GM19023 (cell line): ENCODE measurements at regions not wholly inside any gene's neighbourhood (a gene's known extent, or its start where the extent isn't known, plus 50 kb on each side); places are given as distances from the start of the nearest gene placed in this dataset.
"Not testable (repeated sequence)": the region's sequence is repeated elsewhere in the genome, so short reads cannot be mapped to it uniquely, and the experiment has no call there.

Experiments
- ATAC-seq: cut with Tn5 transposase; IDR thresholded peaks from one replicate; pipeline ENCODE4 v1.9.1; 2021; ENCODE audit warnings: mild to moderate bottlenecking, moderate library complexity; ENCODE audit not compliant: unreplicated experiment

DNA sequence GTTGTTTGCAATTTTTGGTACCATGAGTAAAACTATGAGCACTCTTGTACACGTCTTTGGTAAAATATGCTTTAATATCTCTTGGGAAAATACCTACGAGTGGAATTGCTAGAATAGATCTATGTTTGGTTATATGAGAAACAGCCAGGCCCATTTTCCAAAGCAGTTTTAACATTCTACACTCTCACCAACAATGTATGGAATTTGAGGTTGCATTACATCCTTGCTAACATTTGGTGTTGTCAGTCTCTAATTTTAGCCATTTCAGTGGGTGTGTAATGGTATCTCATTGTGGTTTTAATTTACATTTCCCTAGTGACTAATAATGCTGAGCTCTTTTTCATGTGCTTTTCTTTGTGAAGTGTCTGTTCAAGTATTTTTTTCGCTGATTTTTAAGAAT lies 118.9 kb upstream of the TCF4 start:
- no peak for ATAC-seq

DNA sequence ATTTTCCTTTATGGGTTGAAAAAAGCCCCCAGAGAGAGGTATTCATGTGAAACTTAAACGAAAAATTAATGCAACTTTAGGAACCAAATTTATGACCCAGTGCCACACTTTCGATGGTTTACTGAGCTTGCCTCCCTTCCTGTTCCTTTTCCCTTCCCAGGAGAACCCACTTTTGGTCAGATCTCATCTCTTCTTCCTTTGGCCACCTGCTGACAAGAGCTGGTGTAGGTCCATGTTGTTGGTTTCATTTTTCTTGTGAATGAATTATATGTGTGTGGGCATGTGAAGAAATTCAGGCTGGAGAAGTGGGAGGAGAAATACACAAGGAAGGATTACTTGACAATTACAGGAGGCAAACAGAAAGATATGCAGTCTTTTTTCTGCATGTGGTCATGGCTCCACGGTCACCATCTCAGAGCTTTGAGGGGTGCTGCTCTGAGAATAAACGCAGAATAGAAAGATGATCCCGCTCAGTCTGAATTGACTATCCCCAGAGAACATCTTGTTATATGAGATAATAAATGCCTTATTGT lies 111.3 kb upstream of the TCF4 start:
- no peak for ATAC-seq

DNA sequence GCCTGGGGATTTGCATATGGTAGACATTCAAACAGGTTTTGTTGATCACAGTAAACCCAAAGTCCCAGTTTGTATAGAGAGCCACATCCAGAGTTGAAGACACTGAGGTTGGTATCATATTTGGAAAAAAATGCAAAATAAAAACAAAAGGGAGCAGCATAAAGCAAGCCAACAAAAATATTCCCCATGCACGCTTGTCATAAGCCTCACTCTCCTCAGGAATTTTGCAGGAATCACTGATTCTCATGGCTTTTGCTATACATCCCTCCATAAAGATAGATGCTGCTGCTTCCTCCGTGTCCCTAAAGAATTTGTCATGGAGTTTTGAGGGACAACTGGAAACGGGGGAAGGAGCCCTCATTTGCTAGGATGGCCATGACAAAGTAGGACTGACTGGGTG lies 108.8 kb upstream of the TCF4 start:
- no peak for ATAC-seq

DNA sequence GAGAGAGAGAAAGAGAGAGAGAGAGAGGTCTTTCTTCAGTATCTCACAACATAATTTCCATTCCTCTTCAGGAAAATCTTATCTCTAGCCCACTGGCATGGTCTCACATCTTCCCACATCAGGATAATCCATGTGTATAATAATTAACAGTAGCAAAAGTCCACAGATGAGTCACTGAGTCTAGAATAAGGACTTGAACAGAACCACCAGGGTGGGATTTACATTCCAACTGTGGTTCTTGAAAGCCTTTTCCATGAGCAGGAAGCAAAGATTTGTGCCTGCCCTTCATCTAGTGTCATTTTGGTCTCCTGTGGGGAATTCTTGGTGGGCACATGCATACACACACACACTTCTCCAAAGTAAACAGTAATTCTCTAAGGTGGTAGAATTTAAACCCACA lies 107.1 kb upstream of the TCF4 start:
- no peak for ATAC-seq

DNA sequence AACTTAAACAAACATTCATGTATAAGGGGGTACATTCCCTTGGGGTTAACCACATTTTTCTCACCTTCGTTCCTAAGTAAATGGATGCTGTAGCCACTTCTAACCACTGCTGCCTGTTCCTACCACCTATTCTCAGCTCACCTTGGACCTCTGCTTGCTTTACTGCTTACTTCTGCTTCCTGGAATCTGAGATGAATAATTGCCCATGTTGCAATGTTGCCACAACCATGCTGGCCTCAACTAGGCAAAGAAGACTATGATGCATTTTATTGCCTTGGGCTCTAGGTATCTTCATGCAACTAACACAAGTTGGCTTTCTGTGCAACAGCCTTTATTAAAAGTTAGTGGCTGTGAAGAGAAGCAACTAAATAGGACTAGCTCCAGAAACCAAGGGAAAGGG lies 106.3 kb upstream of the TCF4 start:
- ATAC-seq, result no peak

DNA sequence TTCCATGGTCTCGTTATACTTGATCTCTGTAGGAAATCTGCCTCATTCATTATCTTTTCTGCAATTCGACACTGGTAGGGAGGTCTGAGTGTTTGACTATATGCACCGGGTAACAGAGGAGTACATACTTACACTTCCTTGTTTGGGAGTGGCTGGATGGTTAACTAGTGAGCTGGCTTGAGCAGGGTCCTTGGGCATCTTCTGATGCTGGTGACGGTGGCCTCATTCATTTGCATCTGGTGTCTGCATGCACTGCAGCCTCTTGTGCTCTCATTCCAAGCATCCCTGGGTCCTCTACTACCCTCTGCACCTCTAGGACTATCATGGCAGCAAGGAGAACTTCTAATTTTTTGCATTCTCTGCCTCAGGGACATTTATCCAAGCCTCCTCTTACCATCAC lies 100.0 kb upstream of the TCF4 start:
- ATAC-seq, result no peak

DNA sequence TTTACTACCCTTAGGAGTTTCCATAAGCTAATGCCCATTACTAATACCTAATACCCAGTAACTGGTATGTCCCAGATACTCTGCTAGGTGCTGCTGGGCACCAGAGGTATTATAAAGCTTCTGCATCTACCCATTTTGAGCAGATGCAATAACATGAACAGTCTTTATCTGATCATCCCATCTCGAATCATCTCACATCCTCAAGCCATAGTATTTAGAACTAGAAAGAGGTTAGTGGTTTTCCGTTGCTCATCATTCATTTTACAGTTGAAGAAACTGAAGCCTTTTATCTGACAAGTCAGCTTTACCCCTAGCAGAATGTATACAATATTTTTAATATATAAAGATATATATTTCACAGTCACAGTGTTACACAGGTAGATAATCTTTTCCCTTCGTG lies 99.1 kb upstream of the TCF4 start:
- ATAC-seq, result no peak

DNA sequence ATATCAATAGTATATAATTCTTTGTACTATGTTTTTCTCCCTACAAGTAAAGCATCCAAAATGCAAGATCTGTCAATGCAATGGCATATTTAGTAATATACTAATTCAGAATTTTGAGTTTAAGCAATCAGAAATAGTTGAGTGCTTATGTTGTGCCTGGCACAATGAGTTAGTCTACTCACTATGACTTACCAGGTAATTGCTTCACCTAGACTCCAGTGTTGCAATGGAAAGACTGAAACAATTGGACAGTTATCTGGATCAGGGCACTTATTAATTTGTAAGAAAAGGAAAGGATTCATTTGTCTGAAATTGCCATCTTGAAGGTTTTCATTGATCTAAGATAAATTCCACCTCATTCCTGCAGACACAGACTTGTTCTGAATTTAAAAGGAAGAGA lies 97.6 kb upstream of the TCF4 start:
- ATAC-seq, result no peak

DNA sequence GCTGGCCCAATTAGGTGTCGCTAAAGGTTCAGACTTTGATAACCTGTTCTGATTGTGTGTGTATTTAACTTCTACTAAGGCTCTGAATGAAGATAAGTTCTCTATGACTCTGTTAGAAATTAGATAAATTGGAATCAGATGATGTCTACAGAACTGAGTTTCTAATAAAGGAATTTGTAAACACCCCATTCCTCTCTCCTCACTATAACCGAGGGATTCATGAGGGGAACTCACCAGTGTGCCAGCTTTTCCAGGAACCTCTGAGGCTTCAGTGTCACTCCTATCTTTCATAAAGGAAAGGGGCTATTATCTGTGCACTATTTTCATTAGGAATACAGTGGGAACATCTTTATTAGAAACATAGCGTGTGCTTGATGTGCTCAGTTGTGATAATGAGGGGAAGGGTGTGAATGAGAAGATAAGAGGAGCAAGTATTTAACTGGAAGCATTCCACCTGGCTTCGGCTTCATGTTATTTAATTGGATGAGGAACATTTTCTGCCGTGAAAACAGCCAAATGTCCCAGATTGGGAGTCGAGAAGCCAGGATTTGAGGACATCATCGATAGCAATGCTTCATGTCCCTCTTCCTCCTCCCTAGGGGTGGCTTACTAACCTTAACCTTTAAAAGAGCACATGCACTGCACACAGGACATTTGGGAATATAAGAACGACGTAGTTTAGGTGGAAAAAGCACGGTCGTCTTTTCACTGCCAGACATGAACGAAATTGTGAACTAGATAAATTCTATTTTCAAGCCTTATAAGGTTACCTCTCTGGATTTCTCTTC lies 84.8 kb upstream of the TCF4 start:
- no peak for ATAC-seq

DNA sequence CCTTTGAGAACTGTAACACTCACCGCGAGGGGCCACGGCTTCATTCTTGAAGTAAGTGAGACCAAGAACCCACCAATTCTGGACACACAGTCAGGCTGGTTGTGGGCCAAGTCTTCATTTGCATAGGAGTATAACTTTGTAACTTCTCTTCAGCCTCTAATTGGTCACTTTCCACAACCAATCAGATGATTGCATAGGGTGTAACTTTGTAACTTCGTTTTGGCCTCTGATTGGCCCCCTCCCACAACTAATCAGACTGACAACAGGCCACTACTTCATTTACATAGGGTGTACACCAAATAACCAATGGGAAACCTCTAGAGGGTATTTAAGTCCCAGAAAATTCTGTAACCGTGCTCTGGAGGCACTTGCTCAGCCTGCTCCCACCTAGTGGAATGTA lies 77.5 kb upstream of the TCF4 start:
- ATAC-seq, result no peak

DNA sequence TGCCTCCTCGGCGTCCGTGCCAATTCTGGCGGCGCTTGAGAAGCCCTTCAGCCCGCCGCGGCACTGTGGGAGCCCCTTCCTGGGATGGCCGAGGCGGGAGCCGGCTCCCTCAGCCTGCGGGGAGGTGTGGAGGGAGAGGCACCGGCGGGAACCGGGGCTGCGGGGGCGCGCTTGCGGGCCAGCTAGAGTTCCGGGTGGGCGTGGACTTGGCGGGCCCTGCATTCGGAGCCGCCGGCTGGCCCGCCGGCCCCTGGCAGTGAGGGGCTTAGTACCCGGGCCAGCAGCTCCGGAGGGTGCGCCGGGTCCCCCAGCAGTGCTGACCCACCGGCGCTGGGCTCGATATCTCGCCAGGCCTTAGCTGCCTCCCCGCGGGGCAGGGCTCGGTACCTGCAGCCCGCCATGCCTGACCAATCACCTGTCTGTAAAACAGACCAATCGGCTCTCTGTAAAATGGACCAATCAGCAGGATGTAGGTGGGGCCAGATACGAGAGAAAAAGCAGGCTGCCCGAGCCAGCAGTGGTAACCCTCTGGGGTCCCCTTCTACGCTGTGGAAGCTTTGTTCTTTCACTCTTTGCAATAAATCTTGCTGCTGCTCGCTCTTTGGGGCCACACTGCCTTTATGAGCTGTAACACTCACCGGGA lies 76.9 kb upstream of the TCF4 start:
- not testable (repeated sequence) for ATAC-seq

DNA sequence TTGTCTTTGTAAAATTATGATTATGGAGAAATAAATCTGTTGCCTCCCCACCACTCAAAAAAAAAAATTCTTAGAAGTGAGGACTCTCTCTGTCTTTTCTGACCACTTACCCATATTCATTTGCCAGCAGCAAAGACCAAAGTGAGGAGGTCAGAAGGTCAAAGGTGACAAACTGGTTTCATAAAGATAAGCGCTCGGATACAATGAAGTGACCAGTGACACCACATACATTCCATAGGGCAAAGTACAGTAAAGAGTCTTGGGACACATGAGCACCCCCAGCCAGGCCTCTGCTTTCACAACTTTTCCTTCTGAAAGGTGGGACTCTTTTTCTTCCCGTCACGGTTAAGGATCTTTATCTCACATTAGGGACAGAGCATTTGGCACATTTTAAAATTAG lies 75.9 kb upstream of the TCF4 start:
- ATAC-seq, result no peak

DNA sequence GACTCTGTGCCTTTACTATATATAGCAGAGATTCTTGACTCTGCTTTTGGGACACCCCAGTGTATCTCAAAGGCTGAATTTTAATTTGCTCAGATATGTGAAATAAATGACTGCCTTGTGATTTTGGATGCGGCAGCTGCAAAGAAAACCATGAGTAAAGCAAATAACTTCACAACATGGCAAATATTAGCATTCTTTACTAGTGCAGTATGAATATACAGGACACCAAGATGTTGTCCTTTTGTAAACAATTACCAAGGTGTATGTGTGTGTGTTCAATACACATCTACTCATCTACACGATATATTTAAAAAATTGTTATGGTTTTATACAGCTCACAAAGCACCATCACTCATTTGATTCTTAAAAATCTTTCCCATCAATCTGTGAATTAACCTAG lies 70.6 kb upstream of the TCF4 start:
- no peak for ATAC-seq

DNA sequence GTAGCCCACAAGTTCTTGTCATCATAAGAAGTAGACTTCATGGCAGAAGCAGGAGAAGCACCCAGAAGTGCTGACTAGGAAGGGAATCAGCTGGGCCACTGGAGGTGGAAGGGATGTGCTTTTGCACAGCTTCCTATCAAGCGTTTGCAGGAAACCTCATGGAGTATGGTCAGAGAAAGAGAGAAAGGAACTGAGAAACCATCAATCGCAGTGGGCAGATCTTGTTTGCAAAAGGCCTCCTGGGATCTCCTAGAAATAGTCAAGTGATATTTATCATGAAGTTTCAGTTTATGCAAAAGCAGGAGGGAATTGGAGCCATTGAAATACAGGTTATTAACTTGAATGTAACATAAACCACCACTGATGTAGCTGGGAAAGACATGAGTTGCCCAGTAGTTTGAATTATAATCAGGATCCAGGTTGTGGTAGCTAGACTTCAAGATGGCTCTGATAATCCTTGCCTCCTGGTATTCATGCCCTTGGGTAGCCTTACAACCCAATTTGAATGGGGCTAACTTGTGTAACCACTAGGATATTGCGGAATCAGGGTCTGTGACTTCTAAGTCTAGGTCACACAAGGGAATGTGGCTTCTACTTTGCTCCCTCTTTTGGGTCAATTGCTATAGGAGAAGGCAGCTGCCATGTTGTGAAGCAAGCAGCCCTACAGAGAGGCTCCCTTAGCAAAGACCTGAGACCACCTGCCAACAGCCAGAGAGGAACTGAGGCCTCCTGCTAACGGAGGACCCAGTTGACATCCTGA lies 69.8 kb upstream of the TCF4 start:
- ATAC-seq, result no peak

DNA sequence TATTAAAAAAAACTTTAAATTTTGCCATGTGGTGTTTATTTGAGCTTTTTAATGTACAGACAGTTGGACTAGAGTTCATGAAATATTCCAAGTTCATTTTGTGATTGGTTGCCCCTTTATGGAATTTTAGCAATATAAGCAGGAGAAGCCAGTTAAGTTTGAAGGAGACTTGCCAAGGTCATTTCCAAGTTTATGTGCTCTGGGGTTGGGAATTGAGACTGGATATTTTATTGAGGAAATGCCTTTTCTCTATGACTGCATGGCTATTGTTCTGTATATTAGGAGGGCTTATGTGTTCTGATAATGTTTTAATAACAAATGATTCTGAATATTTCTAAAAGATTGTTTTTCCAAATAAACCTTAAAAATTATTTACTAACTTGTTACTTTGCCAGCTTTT lies 67.0 kb upstream of the TCF4 start:
- ATAC-seq, result no peak

DNA sequence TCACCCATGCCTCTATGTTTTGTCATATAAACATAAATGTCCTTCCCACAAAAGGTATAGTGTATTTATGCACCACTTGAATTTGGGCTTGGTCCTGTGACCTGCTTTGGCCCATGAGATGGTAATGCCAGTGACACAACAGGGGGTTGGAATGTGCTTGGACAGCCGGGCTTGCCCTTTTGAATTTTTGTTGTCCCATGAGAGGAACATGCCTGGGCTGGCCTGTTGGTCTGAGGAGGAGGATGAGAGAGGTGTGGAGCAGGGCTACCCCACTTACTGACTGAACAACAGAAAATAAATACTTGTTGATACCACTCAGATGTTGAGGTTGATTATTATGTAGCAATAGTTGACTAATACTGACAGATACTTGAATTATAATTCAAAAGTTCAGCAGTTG lies 63.2 kb upstream of the TCF4 start:
- no peak for ATAC-seq

DNA sequence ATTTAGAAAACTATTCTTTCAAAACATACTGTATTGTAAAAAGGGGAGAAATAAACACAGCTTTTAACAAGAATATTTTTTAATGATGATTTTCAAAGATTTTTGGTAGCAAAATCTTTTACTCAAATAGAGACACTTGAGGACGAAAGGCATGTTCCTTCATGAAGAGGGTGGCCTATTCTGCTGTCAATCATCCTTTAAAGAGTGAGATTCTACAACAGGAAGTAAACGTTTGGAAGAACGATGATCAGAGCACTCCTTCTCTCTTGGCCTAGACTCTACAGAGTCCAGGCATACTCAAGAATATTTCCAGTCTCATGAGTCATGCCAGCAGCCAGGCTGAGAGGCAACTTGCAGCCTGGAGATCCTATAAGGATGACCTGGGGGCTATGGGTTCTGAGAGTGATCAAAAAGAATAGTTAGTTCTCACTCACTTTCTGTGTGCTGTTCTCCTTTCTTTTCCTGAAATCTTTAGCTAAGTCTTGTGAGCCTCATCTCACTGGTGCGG lies 62.4 kb upstream of the TCF4 start:
- no peak for ATAC-seq

DNA sequence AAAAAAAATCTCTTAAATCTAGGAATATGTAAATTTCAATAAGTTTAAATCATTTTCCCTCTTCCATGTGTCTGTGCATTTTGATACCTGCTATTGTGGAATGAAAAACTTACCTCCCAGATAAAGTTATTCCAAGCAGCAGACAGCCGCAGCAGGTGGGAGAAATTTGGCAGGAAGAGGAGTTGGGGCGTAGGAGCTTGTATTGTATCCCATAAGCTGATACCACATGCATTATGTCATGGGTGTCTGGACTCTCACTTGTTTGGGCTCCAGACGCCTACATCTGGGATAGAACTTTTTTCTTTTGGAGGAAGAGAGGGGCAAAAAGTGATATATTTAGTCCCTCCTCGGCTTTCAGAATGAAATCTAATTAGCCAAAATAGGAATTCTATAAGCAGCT lies 59.3 kb upstream of the TCF4 start:
- no peak for ATAC-seq

DNA sequence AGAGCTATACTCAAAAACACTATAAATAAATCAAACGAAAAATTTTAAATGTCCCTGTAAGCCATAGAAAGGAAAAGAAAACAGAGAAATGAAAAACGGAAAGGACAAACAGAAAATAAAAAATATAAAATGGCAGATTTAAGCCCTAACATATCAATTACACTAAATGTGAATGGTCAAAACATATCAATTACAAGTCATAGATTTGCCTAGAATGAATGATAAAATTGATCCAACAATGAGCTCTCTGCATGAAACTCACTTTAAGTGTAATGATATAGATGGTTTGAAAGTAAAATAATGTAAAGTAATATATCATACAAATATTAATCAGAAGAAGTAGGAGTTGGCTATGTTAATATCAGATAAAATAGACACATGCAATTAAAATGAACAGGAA lies 54.2 kb upstream of the TCF4 start:
- no peak for ATAC-seq

DNA sequence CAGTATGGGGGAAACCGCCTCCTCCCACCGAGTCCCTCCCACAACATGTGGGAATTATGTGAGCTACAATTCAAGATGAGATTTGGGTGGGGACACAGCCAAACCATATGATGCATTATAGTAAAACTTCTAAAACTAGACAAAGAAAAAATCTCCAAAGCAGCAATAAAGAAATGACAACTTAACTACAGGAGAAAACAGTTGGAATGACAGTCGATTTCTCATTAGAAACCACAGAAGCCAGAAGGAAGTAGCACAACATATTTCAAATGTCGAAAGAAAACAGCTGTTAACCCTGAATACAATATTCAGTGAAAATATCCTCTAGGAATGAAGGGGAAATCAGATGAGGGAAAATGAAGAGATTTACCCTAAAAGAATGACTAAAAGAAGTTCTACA lies 53.5 kb upstream of the TCF4 start:
- no peak for ATAC-seq
